HK-2 (cell line): ENCODE measurements at regions not wholly inside any gene's neighbourhood (a gene's known extent, or its start where the extent isn't known, plus 50 kb on each side); places are given as distances from the start of the nearest gene placed in this dataset.
"Not testable (repeated sequence)": the region's sequence is repeated elsewhere in the genome, so short reads cannot be mapped to it uniquely, and the experiment has no call there.

ENCODE experiments used
- DNase-seq: peaks from one replicate; pipeline ENCODE4 v3.0.0-alpha.2; 2018; ENCODE audit not compliant: unreplicated experiment

- DNase-seq = no peak
These were observed 368.2 kb upstream of the NPVF start for GRCh38 chr7:25596443-25596842.

GRCh38 chr7:25597946-25598345 lies 369.7 kb upstream of the NPVF start:
- DNase-seq = no peak

- no peak for DNase-seq
These were observed 370.5 kb upstream of the NPVF start for GRCh38 chr7:25598765-25599164.

- no peak for DNase-seq
These were observed 372.1 kb upstream of the NPVF start for GRCh38 chr7:25600262-25600920.

GRCh38 chr7:25602730-25603426 lies 374.6 kb upstream of the NPVF start:
- DNase-seq = not testable (repeated sequence)

GRCh38 chr7:25603427-25603740 lies 375.1 kb upstream of the NPVF start:
- not testable (repeated sequence) for DNase-seq

- DNase-seq = no peak
These were observed 382.9 kb upstream of the NPVF start for GRCh38 chr7:25611196-25611595.

GRCh38 chr7:25613912-25614311 lies 385.6 kb upstream of the NPVF start:
- DNase-seq = no peak

- no peak for DNase-seq
These were observed 386.1 kb upstream of the NPVF start for GRCh38 chr7:25614415-25614814.

GRCh38 chr7:25615003-25615402 lies 386.7 kb upstream of the NPVF start:
- DNase-seq = no peak

- DNase-seq = no peak
These were observed 387.3 kb upstream of the NPVF start for GRCh38 chr7:25615593-25615992.

- DNase-seq = no peak
These were observed 388.9 kb upstream of the NPVF start for GRCh38 chr7:25617214-25617613.

GRCh38 chr7:25617673-25618072 lies 389.4 kb upstream of the NPVF start:
- DNase-seq = no peak

GRCh38 chr7:25619381-25619780 lies 391.1 kb upstream of the NPVF start:
- DNase-seq = no peak

- DNase-seq = no peak
These were observed 391.9 kb upstream of the NPVF start for GRCh38 chr7:25619963-25620799.

GRCh38 chr7:25621993-25622392 lies 393.7 kb upstream of the NPVF start:
- no peak for DNase-seq

GRCh38 chr7:25622695-25623094 lies 394.4 kb upstream of the NPVF start:
- DNase-seq = no peak

- no peak for DNase-seq
These were observed 395.8 kb upstream of the NPVF start for GRCh38 chr7:25624051-25624450.

- no peak for DNase-seq
These were observed 396.5 kb upstream of the NPVF start for GRCh38 chr7:25624833-25625232.

GRCh38 chr7:25625306-25625992 lies 397.2 kb upstream of the NPVF start:
- DNase-seq = no peak

- DNase-seq = no peak
These were observed 398.3 kb upstream of the NPVF start for GRCh38 chr7:25626451-25627131.

GRCh38 chr7:25628446-25628845 lies 400.2 kb upstream of the NPVF start:
- DNase-seq = no peak
